ENCODE measurements at regions not wholly inside any gene's neighbourhood (a gene's known extent, or its start where the extent isn't known, plus 50 kb on each side); places are given as distances from the start of the nearest gene placed in this dataset.

- Histone ChIP-seq H3K4me3 (no peak overlapping the region), H3K4me1 (no peaks in the 10 kb centered on the region), H3K27ac (no peak overlapping the region), H3K36me3 (no peaks in the 10 kb centered on the region), H3K27me3 (no peaks in the 10 kb centered on the region), H3K9me3 (peaks cover 0 to 4% (median 0%) of the 10 kb centered on the region in 3 donors)
- intact Hi-C loops (cut with DNase I) = no loop called here
- no peak for DNase-seq
- TF ChIP-seq CTCF (IDR thresholded peaks at IDR 0.05) (no peak), POLR2A (IDR thresholded peaks at IDR 0.05) (no peak)
- WGBS, 2 donors = 40 to 58% methylated on average over 3 of the region's 3 CpGs
Measured at GRCh38 chr4:134533068-134533467, 331.5 kb upstream of the PABPC4L start.

GRCh38 chr4:134531013-134531412, 329.4 kb upstream of the PABPC4L start:
- 20 to 61% methylated on average over 1 of the region's 1 CpG for WGBS, 2 donors
- TF ChIP-seq CTCF (IDR thresholded peaks at IDR 0.05) = no peak
- no peak for TF ChIP-seq POLR2A (IDR thresholded peaks at IDR 0.05)
- H3K36me3 ChIP-seq = no peaks in the 10 kb centered on the region
- no peak overlapping the region for H3K27ac ChIP-seq
- H3K4me3 ChIP-seq = no peak overlapping the region
- no peak for DNase-seq
- H3K27me3 ChIP-seq = no peaks in the 10 kb centered on the region
- H3K9me3 ChIP-seq = peaks cover 0 to 4% (median 0%) of the 10 kb centered on the region in 3 donors
- no peaks in the 10 kb centered on the region for H3K4me1 ChIP-seq
- intact Hi-C loops (cut with DNase I) = no loop called here

GRCh38 chr4:134529629-134530028, 328.0 kb upstream of the PABPC4L start:
- Histone ChIP-seq H3K27me3 (no peaks in the 10 kb centered on the region), H3K9me3 (peaks cover 0 to 4% (median 0%) of the 10 kb centered on the region in 3 donors), H3K27ac (no peak overlapping the region), H3K4me3 (no peak overlapping the region), H3K4me1 (no peaks in the 10 kb centered on the region), H3K36me3 (no peaks in the 10 kb centered on the region)
- no peak for TF ChIP-seq POLR2A (IDR thresholded peaks at IDR 0.05)
- 35 to 46% methylated on average over 1 of the region's 1 CpG for WGBS, 2 donors
- intact Hi-C loops (cut with DNase I) = no loop called here
- DNase-seq = no peak

- WGBS, 2 donors = 63 to 72% methylated on average over 3 of the region's 3 CpGs
- intact Hi-C loops (cut with DNase I) = no loop called here
- Histone ChIP-seq H3K27ac (no peak overlapping the region), H3K9me3 (no peaks in the 10 kb centered on the region), H3K4me3 (no peak overlapping the region), H3K36me3 (no peaks in the 10 kb centered on the region), H3K4me1 (no peaks in the 10 kb centered on the region), H3K27me3 (no peaks in the 10 kb centered on the region)
- no peak for DNase-seq
- no peak for TF ChIP-seq POLR2A (IDR thresholded peaks at IDR 0.05)
- TF ChIP-seq CTCF (IDR thresholded peaks at IDR 0.05) = no peak
Measured at GRCh38 chr4:134518574-134519217, 317.1 kb upstream of the PABPC4L start.

- Histone ChIP-seq H3K36me3 (no peaks in the 10 kb centered on the region), H3K9me3 (no peaks in the 10 kb centered on the region), H3K4me3 (no peak overlapping the region), H3K4me1 (no peaks in the 10 kb centered on the region), H3K27ac (no peak overlapping the region), H3K27me3 (no peaks in the 10 kb centered on the region)
- no peak for DNase-seq
- WGBS, 2 donors = 60 to 68% methylated on average over 2 of the region's 2 CpGs
- TF ChIP-seq POLR2A (IDR thresholded peaks at IDR 0.05) (no peak), CTCF (IDR thresholded peaks at IDR 0.05) (no peak)
- intact Hi-C loops (cut with DNase I) = no loop called here
Measured at GRCh38 chr4:134510544-134510943, 309.0 kb upstream of the PABPC4L start.

GRCh38 chr4:134505511-134505910, 303.9 kb upstream of the PABPC4L start:
- DNase-seq = no peak
- Histone ChIP-seq H3K4me3 (no peak overlapping the region), H3K27me3 (no peaks in the 10 kb centered on the region), H3K4me1 (no peaks in the 10 kb centered on the region), H3K36me3 (no peaks in the 10 kb centered on the region), H3K27ac (no peak overlapping the region), H3K9me3 (no peaks in the 10 kb centered on the region)
- TF ChIP-seq CTCF (IDR thresholded peaks at IDR 0.05) (no peak), POLR2A (IDR thresholded peaks at IDR 0.05) (no peak)
- intact Hi-C loops (cut with DNase I) = no loop called here
- 55 to 72% methylated on average over 1 of the region's 1 CpG for WGBS, 2 donors
